ENCODE measurements at regions not wholly inside any gene's neighbourhood (a gene's known extent, or its start where the extent isn't known, plus 50 kb on each side); places are given as distances from the start of the nearest gene placed in this dataset.

DNA sequence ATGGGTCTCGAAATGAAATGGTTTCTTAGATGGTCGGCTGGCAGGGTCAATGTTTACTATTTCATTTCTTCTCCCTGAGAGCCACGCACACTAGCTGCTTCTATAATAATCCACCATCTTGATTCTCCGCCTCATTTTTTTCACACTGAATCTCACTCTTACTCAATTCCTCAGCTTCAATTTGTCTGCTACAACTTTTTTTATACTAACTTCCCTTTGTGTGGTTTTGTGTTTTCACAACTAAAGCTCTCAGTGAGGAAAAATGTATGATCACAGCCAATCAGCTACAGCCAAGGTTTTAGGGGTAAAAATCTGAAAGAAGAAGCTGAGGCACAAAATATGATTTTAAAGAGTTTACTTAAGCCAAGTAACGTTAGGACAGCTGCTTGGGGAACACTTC, 1309.4 kb downstream of the EPHA7 start:
- TF ChIP-seq, protein P1, sequence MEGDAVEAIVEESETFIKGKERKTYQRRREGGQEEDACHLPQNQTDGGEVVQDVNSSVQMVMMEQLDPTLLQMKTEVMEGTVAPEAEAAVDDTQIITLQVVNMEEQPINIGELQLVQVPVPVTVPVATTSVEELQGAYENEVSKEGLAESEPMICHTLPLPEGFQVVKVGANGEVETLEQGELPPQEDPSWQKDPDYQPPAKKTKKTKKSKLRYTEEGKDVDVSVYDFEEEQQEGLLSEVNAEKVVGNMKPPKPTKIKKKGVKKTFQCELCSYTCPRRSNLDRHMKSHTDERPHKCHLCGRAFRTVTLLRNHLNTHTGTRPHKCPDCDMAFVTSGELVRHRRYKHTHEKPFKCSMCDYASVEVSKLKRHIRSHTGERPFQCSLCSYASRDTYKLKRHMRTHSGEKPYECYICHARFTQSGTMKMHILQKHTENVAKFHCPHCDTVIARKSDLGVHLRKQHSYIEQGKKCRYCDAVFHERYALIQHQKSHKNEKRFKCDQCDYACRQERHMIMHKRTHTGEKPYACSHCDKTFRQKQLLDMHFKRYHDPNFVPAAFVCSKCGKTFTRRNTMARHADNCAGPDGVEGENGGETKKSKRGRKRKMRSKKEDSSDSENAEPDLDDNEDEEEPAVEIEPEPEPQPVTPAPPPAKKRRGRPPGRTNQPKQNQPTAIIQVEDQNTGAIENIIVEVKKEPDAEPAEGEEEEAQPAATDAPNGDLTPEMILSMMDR (IDR thresholded peaks at IDR 0.05; ENCODE audit: low read length): no peak
- TF ChIP-seq EZH2phosphoT487 (IDR thresholded peaks at IDR 0.05; ENCODE audit: low read length) (no peak), EZH2 (optimal IDR thresholded peaks at IDR 0.05; ENCODE audit: low read depth, low read length) (no peak)

Data from MM.1S (cell line).